ENCODE measurements at regions not wholly inside any gene's neighbourhood (a gene's known extent, or its start where the extent isn't known, plus 50 kb on each side); places are given as distances from the start of the nearest gene placed in this dataset.
"Not testable (repeated sequence)": the region's sequence is repeated elsewhere in the genome, so short reads cannot be mapped to it uniquely, and the experiment has no call there.

GRCh38 chr9:30075022-30075421 is 2309.4 kb upstream of the ACO1 start:
- H3K27ac Mint-ChIP-seq: peak overlapping the region; percentile 43
- no peak overlapping the region for H3K4me3 Mint-ChIP-seq
- intact Hi-C loops (cut with micrococcal nuclease): loop anchor here (2.0 kb wide), 1 partner anchor 210 kb away; no protein-coding TSS in a partner anchor
- peaks cover 36% of the 10 kb centered on the region for H3K9me3 Mint-ChIP-seq
- H3K36me3 Mint-ChIP-seq (ENCODE audit: low read depth): peaks cover 4% of the 10 kb centered on the region
- DNase-seq (ENCODE audit: low spot score): no peak
- peaks cover 36% of the 10 kb centered on the region for H3K4me1 Mint-ChIP-seq (ENCODE audit: low read depth)
- H3K27me3 Mint-ChIP-seq (ENCODE audit: insufficient read depth): peaks cover 2% of the 10 kb centered on the region

GRCh38 chr9:30075451-30076199 is 2308.8 kb upstream of the ACO1 start:
- Mint-ChIP-seq H3K36me3 (ENCODE audit: low read depth) (peaks cover 4% of the 10 kb centered on the region), H3K27me3 (ENCODE audit: insufficient read depth) (peaks cover 2% of the 10 kb centered on the region), H3K9me3 (peaks cover 36% of the 10 kb centered on the region), H3K27ac (peak overlapping the region; percentile 43), H3K4me1 (ENCODE audit: low read depth) (peaks cover 36% of the 10 kb centered on the region), H3K4me3 (no peak overlapping the region)
- peak; percentile 26 for DNase-seq (ENCODE audit: low spot score)
- intact Hi-C loops (cut with micrococcal nuclease): loop anchor here (2.0 kb wide), 1 partner anchor 211 kb away; no protein-coding TSS in a partner anchor

GRCh38 chr9:30078195-30078594 is 2306.2 kb upstream of the ACO1 start:
- no peak for DNase-seq (ENCODE audit: low spot score)
- Mint-ChIP-seq H3K9me3 (peaks cover 28% of the 10 kb centered on the region), H3K4me3 (peak overlapping the region; percentile 53), H3K36me3 (ENCODE audit: low read depth) (peaks cover 2% of the 10 kb centered on the region), H3K27me3 (ENCODE audit: insufficient read depth) (peaks cover 1% of the 10 kb centered on the region), H3K4me1 (ENCODE audit: low read depth) (peaks cover 36% of the 10 kb centered on the region), H3K27ac (peak overlapping the region; percentile 61)
- intact Hi-C loops (cut with micrococcal nuclease): no loop called here

- no peaks in the 10 kb centered on the region for H3K4me1 Mint-ChIP-seq (ENCODE audit: low read depth)
- intact Hi-C loops (cut with micrococcal nuclease): no loop called here
- no peaks in the 10 kb centered on the region for H3K36me3 Mint-ChIP-seq (ENCODE audit: low read depth)
- H3K27me3 Mint-ChIP-seq (ENCODE audit: insufficient read depth): no peaks in the 10 kb centered on the region
- no peak overlapping the region for H3K27ac Mint-ChIP-seq
- DNase-seq (ENCODE audit: low spot score): no peak
- H3K9me3 Mint-ChIP-seq: peaks cover 7% of the 10 kb centered on the region
- no peak overlapping the region for H3K4me3 Mint-ChIP-seq
Observed at GRCh38 chr9:30089428-30089827, 2295.0 kb upstream of the ACO1 start.

GRCh38 chr9:30103647-30104394 is 2280.6 kb upstream of the ACO1 start:
- Mint-ChIP-seq H3K9me3 (peaks cover 4% of the 10 kb centered on the region), H3K4me3 (no peak overlapping the region), H3K36me3 (ENCODE audit: low read depth) (no peaks in the 10 kb centered on the region), H3K27ac (no peak overlapping the region), H3K4me1 (ENCODE audit: low read depth) (no peaks in the 10 kb centered on the region), H3K27me3 (ENCODE audit: insufficient read depth) (no peaks in the 10 kb centered on the region)
- intact Hi-C loops (cut with micrococcal nuclease): no loop called here
- DNase-seq (ENCODE audit: low spot score): no peak

GRCh38 chr9:30107134-30107533 is 2277.3 kb upstream of the ACO1 start:
- DNase-seq (ENCODE audit: low spot score); H3K36me3 Mint-ChIP-seq (ENCODE audit: low read depth); intact Hi-C loops (cut with micrococcal nuclease); H3K4me3 Mint-ChIP-seq; H3K27me3 Mint-ChIP-seq (ENCODE audit: insufficient read depth); H3K4me1 Mint-ChIP-seq (ENCODE audit: low read depth); H3K27ac Mint-ChIP-seq; H3K9me3 Mint-ChIP-seq: not testable (repeated sequence)

GRCh38 chr9:30116673-30117217 is 2267.7 kb upstream of the ACO1 start:
- intact Hi-C loops (cut with micrococcal nuclease): no loop called here
- Mint-ChIP-seq H3K27ac (no peak overlapping the region), H3K4me1 (ENCODE audit: low read depth) (no peaks in the 10 kb centered on the region), H3K27me3 (ENCODE audit: insufficient read depth) (no peaks in the 10 kb centered on the region), H3K4me3 (no peak overlapping the region), H3K36me3 (ENCODE audit: low read depth) (no peaks in the 10 kb centered on the region), H3K9me3 (no peaks in the 10 kb centered on the region)
- DNase-seq (ENCODE audit: low spot score): no peak

GRCh38 chr9:30120666-30121065 is 2263.8 kb upstream of the ACO1 start:
- H3K36me3 Mint-ChIP-seq (ENCODE audit: low read depth): no peaks in the 10 kb centered on the region
- DNase-seq (ENCODE audit: low spot score): no peak
- no peak overlapping the region for H3K27ac Mint-ChIP-seq
- H3K9me3 Mint-ChIP-seq: no peaks in the 10 kb centered on the region
- H3K27me3 Mint-ChIP-seq (ENCODE audit: insufficient read depth): no peaks in the 10 kb centered on the region
- intact Hi-C loops (cut with micrococcal nuclease): no loop called here
- no peaks in the 10 kb centered on the region for H3K4me1 Mint-ChIP-seq (ENCODE audit: low read depth)
- no peak overlapping the region for H3K4me3 Mint-ChIP-seq

GRCh38 chr9:30121611-30122010 is 2262.8 kb upstream of the ACO1 start:
- Mint-ChIP-seq H3K36me3 (ENCODE audit: low read depth) (no peaks in the 10 kb centered on the region), H3K4me1 (ENCODE audit: low read depth) (no peaks in the 10 kb centered on the region), H3K27ac (no peak overlapping the region), H3K27me3 (ENCODE audit: insufficient read depth) (no peaks in the 10 kb centered on the region), H3K9me3 (no peaks in the 10 kb centered on the region), H3K4me3 (no peak overlapping the region)
- DNase-seq (ENCODE audit: low spot score): no peak
- intact Hi-C loops (cut with micrococcal nuclease): no loop called here

- Mint-ChIP-seq H3K36me3 (ENCODE audit: low read depth) (no peaks in the 10 kb centered on the region), H3K9me3 (no peaks in the 10 kb centered on the region), H3K4me3 (no peak overlapping the region), H3K27me3 (ENCODE audit: insufficient read depth) (no peaks in the 10 kb centered on the region), H3K27ac (no peak overlapping the region), H3K4me1 (ENCODE audit: low read depth) (no peaks in the 10 kb centered on the region)
- intact Hi-C loops (cut with micrococcal nuclease): no loop called here
- no peak for DNase-seq (ENCODE audit: low spot score)
Observed at GRCh38 chr9:30125881-30126280, 2258.6 kb upstream of the ACO1 start.

- H3K27ac Mint-ChIP-seq: no peak overlapping the region
- H3K4me3 Mint-ChIP-seq: no peak overlapping the region
- intact Hi-C loops (cut with micrococcal nuclease): no loop called here
- DNase-seq (ENCODE audit: low spot score): no peak
- H3K36me3 Mint-ChIP-seq (ENCODE audit: low read depth): no peaks in the 10 kb centered on the region
- no peaks in the 10 kb centered on the region for H3K9me3 Mint-ChIP-seq
- no peaks in the 10 kb centered on the region for H3K27me3 Mint-ChIP-seq (ENCODE audit: insufficient read depth)
- no peaks in the 10 kb centered on the region for H3K4me1 Mint-ChIP-seq (ENCODE audit: low read depth)
Observed at GRCh38 chr9:30127371-30127770, 2257.1 kb upstream of the ACO1 start.

GRCh38 chr9:30140407-30140806 is 2244.0 kb upstream of the ACO1 start:
- H3K27ac Mint-ChIP-seq: no peak overlapping the region

GRCh38 chr9:30160570-30160969 is 2223.9 kb upstream of the ACO1 start:
- Mint-ChIP-seq H3K4me1 (ENCODE audit: low read depth) (no peaks in the 10 kb centered on the region), H3K4me3 (no peak overlapping the region), H3K9me3 (no peaks in the 10 kb centered on the region), H3K27ac (no peak overlapping the region), H3K36me3 (ENCODE audit: low read depth) (no peaks in the 10 kb centered on the region), H3K27me3 (ENCODE audit: insufficient read depth) (no peaks in the 10 kb centered on the region)
- DNase-seq (ENCODE audit: low spot score): no peak
- intact Hi-C loops (cut with micrococcal nuclease): loop anchor here (2.0 kb wide), 1 partner anchor 20 kb away; no protein-coding TSS in a partner anchor

More at GRCh38 chr9:30140407-30140806, 2244.0 kb upstream of the ACO1 start:
- H3K36me3 Mint-ChIP-seq (ENCODE audit: low read depth): no peaks in the 10 kb centered on the region
- intact Hi-C loops (cut with micrococcal nuclease): loop anchor here (2.0 kb wide), 1 partner anchor 20 kb away; no protein-coding TSS in a partner anchor
- H3K9me3 Mint-ChIP-seq: no peaks in the 10 kb centered on the region
- no peaks in the 10 kb centered on the region for H3K27me3 Mint-ChIP-seq (ENCODE audit: insufficient read depth)
- no peaks in the 10 kb centered on the region for H3K4me1 Mint-ChIP-seq (ENCODE audit: low read depth)
- no peak for DNase-seq (ENCODE audit: low spot score)
- no peak overlapping the region for H3K4me3 Mint-ChIP-seq
